HG02943 (cell line): ENCODE measurements at regions not wholly inside any gene's neighbourhood (a gene's known extent, or its start where the extent isn't known, plus 50 kb on each side); places are given as distances from the start of the nearest gene placed in this dataset.
"Not testable (repeated sequence)": the region's sequence is repeated elsewhere in the genome, so short reads cannot be mapped to it uniquely, and the experiment has no call there.

Experiments used
- ATAC-seq: cut with Tn5 transposase; IDR thresholded peaks from one replicate; pipeline ENCODE4 v1.9.1; 2021; ENCODE audit warnings: mild to moderate bottlenecking, low read depth, moderate library complexity; ENCODE audit not compliant: unreplicated experiment

DNA sequence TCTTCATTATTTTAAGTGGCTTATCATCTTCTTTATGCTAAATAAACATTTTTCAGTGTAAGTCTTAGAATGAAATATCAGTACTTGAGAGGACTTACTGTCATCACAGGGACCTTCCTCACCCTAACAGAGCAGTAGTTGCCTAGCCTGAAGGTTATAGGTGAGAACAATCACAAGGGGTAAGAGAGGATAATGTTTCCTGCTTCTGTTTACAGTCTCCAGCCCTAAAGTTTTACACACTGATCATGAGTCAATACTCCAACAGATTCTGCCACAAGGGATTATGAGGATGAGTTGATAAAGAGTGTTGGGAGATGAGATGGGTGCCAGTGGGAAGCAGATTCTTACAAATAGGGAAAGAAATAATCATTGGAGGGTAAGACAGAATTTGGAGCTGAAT is 265.1 kb upstream of the DAB2 start:
- no peak for ATAC-seq

DNA sequence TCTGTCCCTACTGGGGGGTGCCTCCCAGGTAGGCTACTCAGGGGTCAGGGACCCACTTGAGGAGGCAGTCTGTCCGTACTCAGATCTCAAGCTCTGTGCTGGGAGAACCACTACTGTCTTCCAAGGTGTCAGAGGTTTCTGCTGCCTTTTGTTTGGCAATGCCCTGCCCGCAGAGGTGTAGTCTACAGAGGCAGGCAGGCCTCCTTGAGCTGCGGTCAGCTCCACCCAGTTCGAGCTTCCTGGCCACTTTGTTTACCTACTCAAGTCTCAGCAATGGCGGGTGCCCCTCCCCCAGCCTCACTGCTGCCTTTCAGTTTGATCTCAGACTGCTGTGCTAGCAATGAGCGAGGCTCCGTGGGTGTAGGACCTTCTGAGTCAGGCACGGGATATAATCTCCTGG is 263.1 kb upstream of the DAB2 start:
- ATAC-seq, result not testable (repeated sequence)

- no peak for ATAC-seq
Observed at GRCh38 chr5:39680213-39680612, 255.4 kb upstream of the DAB2 start.

GRCh38 chr5:39678534-39678933 is 253.8 kb upstream of the DAB2 start:
- no peak for ATAC-seq

DNA sequence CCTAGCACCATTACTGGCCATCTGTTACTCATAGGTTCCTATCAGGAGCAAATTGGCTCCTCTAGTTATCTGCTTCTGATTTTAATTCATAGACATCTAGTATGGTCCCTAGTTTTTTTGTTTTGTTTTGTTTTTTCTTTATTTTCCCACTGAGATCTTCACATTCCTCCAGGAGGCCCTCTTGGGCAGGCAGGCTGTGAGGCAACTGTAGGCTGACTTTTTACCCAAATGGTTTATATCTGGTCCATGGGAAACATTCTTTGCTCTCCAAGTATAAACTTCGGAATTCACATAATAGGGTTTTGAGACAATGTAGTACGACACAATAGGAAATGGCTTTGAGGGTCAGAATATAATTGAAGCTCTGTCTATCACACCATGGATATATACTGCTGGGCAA is 250.9 kb upstream of the DAB2 start:
- no peak for ATAC-seq

- ATAC-seq, result no peak
Observed at GRCh38 chr5:39674209-39675082, 249.7 kb upstream of the DAB2 start.

DNA sequence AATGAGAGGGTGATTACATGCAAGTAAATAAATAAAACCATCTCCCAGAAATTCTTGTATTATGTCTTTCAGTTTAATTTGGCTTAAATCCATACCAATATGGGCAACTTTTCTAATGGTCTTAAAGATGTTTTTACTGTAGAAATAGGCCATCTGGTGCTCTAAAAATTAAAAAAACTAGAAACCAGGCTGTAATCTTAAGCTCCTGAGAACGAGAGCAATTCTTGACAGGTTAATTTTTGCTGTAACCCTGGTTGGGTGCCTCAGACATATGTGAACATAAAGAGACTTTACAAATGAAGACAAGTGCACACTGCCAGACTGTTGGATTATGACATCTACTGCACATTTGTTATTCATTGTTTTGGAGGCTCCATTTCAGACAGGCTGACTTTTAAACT is 246.8 kb upstream of the DAB2 start:
- no peak for ATAC-seq

GRCh38 chr5:39670955-39671354 is 246.2 kb upstream of the DAB2 start:
- no peak for ATAC-seq

DNA sequence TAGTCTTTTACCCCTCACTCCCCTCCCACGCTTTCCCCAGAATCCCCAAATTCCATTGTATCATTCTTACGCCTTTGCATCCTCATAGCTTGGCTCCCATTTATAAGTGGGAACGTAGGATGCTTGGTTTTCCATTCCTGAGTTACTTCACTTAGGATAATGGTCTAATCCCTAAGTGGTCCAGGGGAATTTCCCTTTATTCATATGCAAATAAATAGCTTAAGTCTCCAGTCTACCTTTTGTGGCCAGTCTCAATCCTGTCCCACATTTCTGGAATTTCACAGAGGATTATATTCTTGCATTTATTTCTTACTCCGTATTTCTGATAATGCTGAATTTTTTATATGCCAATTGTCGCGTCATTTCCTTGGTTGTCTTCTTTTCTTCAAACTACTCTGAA is 245.6 kb upstream of the DAB2 start:
- no peak for ATAC-seq

DNA sequence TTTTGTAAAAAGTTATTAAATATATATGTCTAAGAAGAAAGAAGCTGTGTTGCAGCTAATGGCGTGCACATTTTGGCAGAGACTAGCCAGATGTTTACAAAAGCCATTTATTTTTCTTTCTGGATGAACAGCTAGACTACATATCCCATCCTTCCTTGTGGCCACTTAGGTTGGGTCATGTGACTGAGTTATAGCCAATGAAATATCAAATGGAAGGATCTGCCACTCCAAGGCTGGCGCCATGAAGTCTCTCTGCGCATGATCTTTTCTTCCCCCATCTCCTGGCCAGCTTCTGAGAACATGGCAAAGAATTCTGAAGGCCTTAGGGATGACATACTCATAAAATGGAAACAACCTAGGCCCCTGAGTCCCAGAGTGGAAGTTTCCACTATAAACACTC is 244.2 kb upstream of the DAB2 start:
- ATAC-seq, result no peak

DNA sequence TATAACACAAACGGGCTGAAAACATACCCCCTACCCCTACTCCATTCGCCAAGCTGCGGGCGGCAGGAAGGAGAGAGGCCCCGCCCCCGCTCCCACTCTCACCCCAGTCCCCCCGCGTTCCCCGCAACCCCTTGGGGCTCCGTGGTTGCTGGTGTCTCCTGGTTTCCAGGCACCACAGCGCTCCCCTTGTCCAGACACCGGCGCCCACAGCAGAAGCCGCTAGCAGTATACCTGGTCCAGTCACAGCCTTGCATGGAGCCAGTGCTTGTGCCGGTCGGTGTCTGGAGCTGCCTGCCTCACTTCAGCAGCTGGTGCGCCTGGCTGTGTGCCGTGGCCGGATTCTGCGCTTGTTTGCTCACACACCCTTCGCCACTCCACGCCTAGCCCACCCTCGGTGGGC is 240.5 kb upstream of the DAB2 start:
- ATAC-seq, result no peak

- ATAC-seq, result no peak
Observed at GRCh38 chr5:39662945-39663344, 238.2 kb upstream of the DAB2 start.

DNA sequence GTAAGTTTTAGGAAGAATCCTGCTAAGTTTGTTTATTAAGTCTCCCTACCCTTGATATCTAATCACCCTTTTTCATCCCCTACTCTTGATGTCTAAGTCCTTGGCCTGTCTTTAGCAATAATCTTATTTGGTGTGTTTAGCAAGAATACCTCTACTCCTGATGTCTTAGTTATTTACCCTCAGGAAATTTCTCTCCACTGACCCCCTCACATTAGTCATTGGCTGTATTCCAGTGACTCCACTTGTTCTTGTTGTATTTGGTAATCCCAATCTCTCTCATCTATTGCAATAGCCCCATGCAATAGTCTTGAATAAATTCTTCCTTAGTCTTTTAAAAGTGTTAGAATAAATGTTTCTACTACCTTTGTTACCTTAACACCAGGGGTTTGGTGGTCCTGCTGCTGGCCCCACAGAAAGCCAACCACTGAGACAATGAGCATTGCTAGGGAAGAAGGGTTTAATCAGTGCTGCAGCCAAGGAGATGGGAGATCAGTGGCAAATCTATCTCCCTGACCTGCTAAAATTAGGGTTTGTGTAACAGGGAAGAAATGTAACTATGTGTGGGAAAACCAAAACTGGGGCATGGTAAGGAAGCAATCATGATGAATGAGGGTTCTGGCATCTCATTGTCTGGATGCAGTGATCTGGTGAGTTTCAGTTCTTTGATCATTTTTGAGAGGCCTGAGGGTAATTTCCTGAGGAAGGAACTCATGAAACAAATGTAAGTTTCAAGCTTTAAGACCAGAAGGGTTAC is 236.4 kb upstream of the DAB2 start:
- no peak for ATAC-seq

DNA sequence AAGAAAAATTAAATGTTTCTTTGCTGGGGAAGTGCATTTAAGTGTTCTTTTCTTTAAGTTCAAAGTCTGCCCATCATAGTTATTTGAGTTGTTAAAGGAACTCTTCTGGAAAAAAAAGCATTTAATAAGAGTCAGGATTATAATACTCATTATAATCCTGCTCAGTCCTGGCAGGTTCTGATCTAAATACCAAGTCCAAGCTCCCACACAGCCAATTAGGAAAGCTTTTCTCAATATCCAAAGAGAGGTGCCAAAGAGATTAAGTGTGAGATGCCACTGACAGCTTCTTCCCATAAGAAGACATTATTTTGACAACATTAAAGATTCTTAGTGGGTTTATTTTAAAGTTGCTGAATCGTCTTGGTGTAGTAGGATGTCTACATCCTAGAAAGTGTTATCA is 235.2 kb upstream of the DAB2 start:
- no peak for ATAC-seq

- ATAC-seq, result no peak
Observed at GRCh38 chr5:39658866-39659265, 234.1 kb upstream of the DAB2 start.

- ATAC-seq, result no peak
Observed at GRCh38 chr5:39657943-39658342, 233.2 kb upstream of the DAB2 start.

GRCh38 chr5:39656600-39656999 is 231.8 kb upstream of the DAB2 start:
- ATAC-seq, result no peak

- no peak for ATAC-seq
Observed at GRCh38 chr5:39654715-39655114, 229.9 kb upstream of the DAB2 start.

DNA sequence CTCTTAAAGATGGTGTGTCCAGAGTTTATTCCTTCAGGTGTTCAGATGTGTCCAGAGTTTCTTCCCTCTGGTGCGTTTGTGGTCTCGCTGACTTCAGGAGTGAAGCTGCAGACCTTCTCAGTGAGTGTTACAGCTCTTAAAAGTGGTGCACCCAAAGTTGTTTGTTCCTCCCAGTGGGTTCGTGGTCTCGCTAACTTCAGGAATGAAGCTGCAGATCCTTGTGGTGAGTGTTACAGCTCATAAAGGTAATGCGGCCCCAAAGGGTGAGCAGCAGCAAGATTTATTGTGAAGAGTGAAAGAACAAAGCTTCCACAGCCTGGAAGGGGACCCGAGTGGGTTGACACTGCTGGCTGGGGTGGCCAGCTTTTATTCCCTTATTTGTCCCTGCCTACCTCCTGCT is 227.7 kb upstream of the DAB2 start:
- ATAC-seq, result not testable (repeated sequence)

DNA sequence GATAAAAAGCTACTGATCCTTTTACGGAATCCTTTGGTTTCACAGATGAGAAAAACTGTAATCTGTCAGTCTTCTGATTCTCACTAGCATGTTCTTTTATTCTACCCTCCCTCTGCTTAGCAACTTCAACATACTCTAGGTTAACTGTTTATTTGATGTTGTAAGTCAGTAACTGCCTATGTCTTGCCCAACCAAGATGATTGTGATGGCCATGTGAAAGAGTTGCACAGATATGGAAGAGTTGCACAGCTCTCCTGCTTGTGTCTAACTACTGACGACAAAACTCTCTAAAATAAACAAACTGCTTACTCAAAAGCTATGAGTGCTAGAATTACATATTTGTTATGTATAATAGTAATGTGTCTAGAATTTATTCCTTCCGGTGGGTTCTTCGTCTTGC is 227.3 kb upstream of the DAB2 start:
- no peak for ATAC-seq

- ATAC-seq, result no peak
Observed at GRCh38 chr5:39650008-39650762, 225.4 kb upstream of the DAB2 start.
